ENCODE measurements at regions not wholly inside any gene's neighbourhood (a gene's known extent, or its start where the extent isn't known, plus 50 kb on each side); places are given as distances from the start of the nearest gene placed in this dataset.
"Not testable (repeated sequence)": the region's sequence is repeated elsewhere in the genome, so short reads cannot be mapped to it uniquely, and the experiment has no call there.

GRCh38 chr5:37921452-37921851 is 81.6 kb upstream of the GDNF start:
- DNase-seq (ENCODE audit: low read depth, low spot score) = no peak
- Mint-ChIP-seq H3K27me3 (ENCODE audit: low read depth) (peaks cover 21% of the 10 kb centered on the region), H3K27ac (ENCODE audit: unreplicated experiment) (no peak overlapping the region)

GRCh38 chr5:37918424-37918823 is 78.6 kb upstream of the GDNF start:
- H3K4me3 Mint-ChIP-seq = no peak overlapping the region
- no peak overlapping the region for H3K27ac Mint-ChIP-seq (ENCODE audit: unreplicated experiment)
- no peak for DNase-seq (ENCODE audit: low read depth, low spot score)
- peaks cover 23% of the 10 kb centered on the region for H3K27me3 Mint-ChIP-seq (ENCODE audit: low read depth)
- no peaks in the 10 kb centered on the region for H3K36me3 Mint-ChIP-seq (ENCODE audit: low read depth)
- H3K9me3 Mint-ChIP-seq = peaks cover 11% of the 10 kb centered on the region
- TF ChIP-seq CTCF (conservative IDR thresholded peaks at IDR 0.05) = no peak
- no peaks in the 10 kb centered on the region for H3K4me1 Mint-ChIP-seq

More at GRCh38 chr5:37921452-37921851, 81.6 kb upstream of the GDNF start:
- Mint-ChIP-seq H3K4me1 (no peaks in the 10 kb centered on the region), H3K4me3 (no peak overlapping the region), H3K9me3 (peaks cover 11% of the 10 kb centered on the region), H3K36me3 (ENCODE audit: low read depth) (no peaks in the 10 kb centered on the region)
- TF ChIP-seq CTCF (conservative IDR thresholded peaks at IDR 0.05) = no peak

GRCh38 chr5:37916525-37916924 is 76.7 kb upstream of the GDNF start:
- Mint-ChIP-seq H3K27me3 (ENCODE audit: low read depth) (peaks cover 21% of the 10 kb centered on the region), H3K4me1 (no peaks in the 10 kb centered on the region), H3K4me3 (no peak overlapping the region), H3K27ac (ENCODE audit: unreplicated experiment) (no peak overlapping the region), H3K9me3 (peaks cover 5% of the 10 kb centered on the region), H3K36me3 (ENCODE audit: low read depth) (no peaks in the 10 kb centered on the region)
- DNase-seq (ENCODE audit: low read depth, low spot score) = no peak
- no peak for TF ChIP-seq CTCF (conservative IDR thresholded peaks at IDR 0.05)

GRCh38 chr5:37915097-37915736 is 75.4 kb upstream of the GDNF start:
- peaks cover 16% of the 10 kb centered on the region for H3K27me3 Mint-ChIP-seq (ENCODE audit: low read depth)
- H3K27ac Mint-ChIP-seq (ENCODE audit: unreplicated experiment) = no peak overlapping the region
- H3K4me3 Mint-ChIP-seq = no peak overlapping the region
- DNase-seq (ENCODE audit: low read depth, low spot score) = no peak
- no peaks in the 10 kb centered on the region for H3K4me1 Mint-ChIP-seq
- no peak for TF ChIP-seq CTCF (conservative IDR thresholded peaks at IDR 0.05)
- H3K9me3 Mint-ChIP-seq = no peaks in the 10 kb centered on the region
- no peaks in the 10 kb centered on the region for H3K36me3 Mint-ChIP-seq (ENCODE audit: low read depth)

GRCh38 chr5:37909610-37910266 is 69.9 kb upstream of the GDNF start:
- H3K9me3 Mint-ChIP-seq; H3K27me3 Mint-ChIP-seq (ENCODE audit: low read depth); H3K4me1 Mint-ChIP-seq; H3K36me3 Mint-ChIP-seq (ENCODE audit: low read depth); DNase-seq (ENCODE audit: low read depth, low spot score); H3K4me3 Mint-ChIP-seq; H3K27ac Mint-ChIP-seq (ENCODE audit: unreplicated experiment): not testable (repeated sequence)

GRCh38 chr5:37906416-37906815 is 66.6 kb upstream of the GDNF start:
- H3K27ac Mint-ChIP-seq (ENCODE audit: unreplicated experiment) = no peak overlapping the region
- peaks cover 3% of the 10 kb centered on the region for H3K27me3 Mint-ChIP-seq (ENCODE audit: low read depth)
- no peak for TF ChIP-seq CTCF (conservative IDR thresholded peaks at IDR 0.05)
- no peak for DNase-seq (ENCODE audit: low read depth, low spot score)
- H3K36me3 Mint-ChIP-seq (ENCODE audit: low read depth) = peaks cover 2% of the 10 kb centered on the region
- H3K9me3 Mint-ChIP-seq = peaks cover 6% of the 10 kb centered on the region
- H3K4me1 Mint-ChIP-seq = no peaks in the 10 kb centered on the region
- H3K4me3 Mint-ChIP-seq = no peak overlapping the region
